ENCODE measurements at regions not wholly inside any gene's neighbourhood (a gene's known extent, or its start where the extent isn't known, plus 50 kb on each side); places are given as distances from the start of the nearest gene placed in this dataset.

DNA sequence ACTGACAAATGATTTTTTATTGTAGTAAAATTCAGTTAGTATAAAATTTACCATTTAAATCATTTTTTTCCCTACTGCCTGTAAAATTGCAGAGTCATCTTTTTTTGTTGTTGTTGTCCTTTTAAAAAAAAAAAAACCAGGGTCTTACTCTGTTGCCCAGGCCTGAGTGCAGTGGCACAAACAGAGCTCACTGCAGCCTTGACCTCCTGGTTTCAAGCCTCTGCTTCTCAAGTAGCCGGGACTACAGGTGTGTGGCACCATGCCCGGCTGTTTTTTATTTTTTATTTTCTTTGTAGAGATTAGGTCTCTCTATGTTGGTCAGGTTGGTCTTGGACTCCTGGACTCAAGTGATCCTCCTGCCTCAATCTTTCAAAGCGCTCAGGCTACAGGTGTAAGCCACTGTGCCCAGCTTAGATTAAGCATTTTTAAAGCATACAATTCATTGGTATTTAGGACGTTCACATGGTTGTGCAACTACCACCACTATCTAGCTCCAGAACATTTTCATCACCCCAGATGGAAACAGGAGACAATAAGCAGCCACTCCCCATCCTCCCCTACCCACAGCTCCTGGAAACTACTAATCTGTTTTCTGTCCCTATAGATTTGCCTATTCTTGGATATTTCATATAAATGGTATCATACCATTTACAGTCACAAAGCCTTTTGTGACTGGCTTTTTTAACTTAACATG is 59.7 kb upstream of the PGRMC2 start:
- H3K27ac ChIP-seq (replicated peaks) = no peak overlapping the region

DNA sequence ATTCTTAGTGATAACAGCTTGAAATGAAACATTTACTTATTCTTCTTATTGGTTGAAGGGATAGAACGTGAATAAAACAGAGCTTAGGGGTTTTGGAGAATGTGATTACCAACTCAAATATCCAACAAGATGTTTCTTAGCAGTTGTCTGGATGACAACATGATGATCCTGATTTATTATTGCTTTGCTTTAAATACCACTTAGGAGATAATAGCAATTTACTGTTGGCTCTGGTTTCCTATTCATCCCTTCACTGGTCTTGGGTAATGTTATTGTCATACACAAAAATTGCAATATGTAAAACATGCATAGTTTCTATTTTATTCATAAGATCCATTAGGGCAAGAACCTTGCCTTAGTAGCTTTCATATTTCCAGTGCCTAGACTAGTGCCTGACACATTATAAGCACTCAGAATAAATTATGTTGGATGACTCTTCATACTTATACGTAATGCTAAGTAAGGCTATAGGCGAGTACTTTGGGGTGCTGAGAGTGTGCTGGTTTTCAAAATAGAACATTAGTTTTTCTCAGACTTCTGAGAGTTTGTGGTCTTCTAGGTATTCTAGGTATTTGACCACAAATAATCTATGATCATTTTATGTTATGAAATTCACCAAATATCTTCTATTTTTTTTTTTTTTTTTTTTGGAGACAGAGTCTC is 58.6 kb upstream of the PGRMC2 start:
- no peak for TF ChIP-seq POLR2AphosphoS5 (IDR thresholded peaks at IDR 0.05; ENCODE audit: low read depth)
- TF ChIP-seq CTCF (IDR thresholded peaks at IDR 0.05; ENCODE audit: insufficient read depth, low read length) = no peak
- no peak for TF ChIP-seq SPI1 (IDR thresholded peaks at IDR 0.05; ENCODE audit: borderline replicate concordance, low read depth)
- TF ChIP-seq GABPA (IDR thresholded peaks at IDR 0.05; ENCODE audit: low read depth) = no peak
- no peak for TF ChIP-seq REST (IDR thresholded peaks at IDR 0.05; ENCODE audit: insufficient replicate concordance, low read depth)
- no peaks in the 10 kb centered on the region for H3K27me3 ChIP-seq (ENCODE audit: insufficient read depth, poor library complexity, severe bottlenecking)
- DNase-seq (ENCODE audit: low read depth in 1 of 2, low spot score in 1 of 2) = no peak
- H3K4me3 ChIP-seq (replicated peaks; ENCODE audit: insufficient read depth, low read length) = no peak overlapping the region
- no peak overlapping the region for H3K27ac ChIP-seq (replicated peaks)

More for the DNA sequence above, 59.7 kb upstream of the PGRMC2 start:
- Histone ChIP-seq H3K27me3 (ENCODE audit: insufficient read depth, poor library complexity, severe bottlenecking) (no peaks in the 10 kb centered on the region), H3K4me3 (replicated peaks; ENCODE audit: insufficient read depth, low read length) (no peak overlapping the region)
- DNase-seq (ENCODE audit: low read depth in 1 of 2, low spot score in 1 of 2) = no peak
- TF ChIP-seq SPI1 (IDR thresholded peaks at IDR 0.05; ENCODE audit: borderline replicate concordance, low read depth) (no peak), POLR2AphosphoS5 (IDR thresholded peaks at IDR 0.05; ENCODE audit: low read depth) (no peak), CTCF (IDR thresholded peaks at IDR 0.05; ENCODE audit: insufficient read depth, low read length) (no peak), REST (IDR thresholded peaks at IDR 0.05; ENCODE audit: insufficient replicate concordance, low read depth) (no peak), GABPA (IDR thresholded peaks at IDR 0.05; ENCODE audit: low read depth) (no peak)

DNA sequence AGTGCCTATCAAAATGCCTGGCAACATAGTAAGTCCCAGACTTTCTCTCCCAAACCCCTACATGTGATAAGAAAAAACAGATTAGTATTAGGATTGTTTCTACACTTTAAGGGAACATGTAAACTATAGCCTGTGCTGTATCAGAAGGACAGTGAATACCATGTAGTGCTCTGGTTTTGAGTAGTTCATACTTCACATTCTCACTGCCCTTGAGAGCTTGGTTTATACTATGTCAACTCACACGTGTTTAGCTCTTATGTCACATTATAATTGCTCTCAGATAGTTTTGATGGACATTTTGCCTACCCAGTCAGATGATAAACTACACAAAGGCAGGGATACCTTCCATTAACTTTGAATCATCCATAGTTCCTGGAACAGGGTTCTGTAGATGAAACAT is 58.0 kb upstream of the PGRMC2 start:
- no peak overlapping the region for H3K27ac ChIP-seq (replicated peaks)
- TF ChIP-seq CTCF (IDR thresholded peaks at IDR 0.05; ENCODE audit: insufficient read depth, low read length) (no peak), POLR2AphosphoS5 (IDR thresholded peaks at IDR 0.05; ENCODE audit: low read depth) (no peak), GABPA (IDR thresholded peaks at IDR 0.05; ENCODE audit: low read depth) (no peak), SPI1 (IDR thresholded peaks at IDR 0.05; ENCODE audit: borderline replicate concordance, low read depth) (no peak), REST (IDR thresholded peaks at IDR 0.05; ENCODE audit: insufficient replicate concordance, low read depth) (no peak)
- no peak for DNase-seq (ENCODE audit: low read depth in 1 of 2, low spot score in 1 of 2)
- H3K4me3 ChIP-seq (replicated peaks; ENCODE audit: insufficient read depth, low read length) = no peak overlapping the region
- no peaks in the 10 kb centered on the region for H3K27me3 ChIP-seq (ENCODE audit: insufficient read depth, poor library complexity, severe bottlenecking)
